CD14-positive monocyte (primary cell): ENCODE measurements at regions not wholly inside any gene's neighbourhood (a gene's known extent, or its start where the extent isn't known, plus 50 kb on each side); places are given as distances from the start of the nearest gene placed in this dataset.

Experiments
- DNase-seq, 3 donors: peaks; one replicate each; pipeline ENCODE4 v3.0.0-alpha.2; 2011 to 2022
- H2AFZ ChIP-seq: 2 replicates; pipeline ENCODE4 v1.6.0; 2012; ENCODE audit warnings: mild to moderate bottlenecking, low read depth, low read length, inconsistent platforms; ENCODE audit not compliant: insufficient read depth, poor library complexity, severe bottlenecking
- H3K27ac ChIP-seq, 2 donors: 1 replicate in 1 of 2; 2 replicates in 1 of 2; pipeline ENCODE4 v1.5.1; 2012 to 2013; ENCODE audit warnings: low read length in 2 of 2, control low read depth in 1 of 2, inconsistent platforms in 1 of 2, low read depth in 1 of 2, mild to moderate bottlenecking in 1 of 2
- H3K27me3 ChIP-seq, 2 donors: one replicate each; pipeline versions ENCODE4 v1.6.0 to v1.6.1; 2011 to 2013; ENCODE audit warnings: low read length in 2 of 2; ENCODE audit not compliant: control insufficient read depth in 2 of 2, insufficient read depth in 2 of 2
- H3K36me3 ChIP-seq, 2 donors: replicated peaks in 1 of 2; 1 replicate in 1 of 2; 2 replicates in 1 of 2; pipeline versions ENCODE4 v1.5.1 to v1.6.1; 2012 to 2013; ENCODE audit warnings: low read length in 2 of 2, control low read depth in 1 of 2, inconsistent platforms in 1 of 2, mild to moderate bottlenecking in 1 of 2; ENCODE audit not compliant: insufficient read depth in 2 of 2, control insufficient read depth in 1 of 2
- H3K4me1 ChIP-seq, 2 donors: 1 replicate in 1 of 2; 2 replicates in 1 of 2; pipeline versions ENCODE4 v1.5.1 to v1.6.1; 2012 to 2013; ENCODE audit warnings: low read length in 2 of 2, control low read depth in 1 of 2, inconsistent platforms in 1 of 2, mild to moderate bottlenecking in 1 of 2, moderate library complexity in 1 of 2; ENCODE audit not compliant: insufficient read depth in 2 of 2, control insufficient read depth in 1 of 2
- H3K4me2 ChIP-seq: replicated peaks from 2 replicates; pipeline ENCODE3; 2012; ENCODE audit warnings: low read length, moderate library complexity, mild to moderate bottlenecking; ENCODE audit not compliant: poor library complexity, severe bottlenecking; ENCODE audit errors: extremely low read depth
- H3K4me3 ChIP-seq, 3 experiments: fragments of 200-600 bp in 1 of 3; sonication (generic) in 1 of 3; replicated peaks in 1 of 3; 1 replicate in 2 of 3; 2 replicates in 1 of 3; pipeline ENCODE4 v1.5.1; 2011 to 2013; ENCODE audit warnings: low read length in 3 of 3, mild to moderate bottlenecking in 3 of 3, control low read depth in 2 of 3, low read depth in 2 of 3, inconsistent platforms in 1 of 3, moderate library complexity in 1 of 3
- H3K79me2 ChIP-seq: 2 replicates; pipeline ENCODE4 v1.6.0; 2012; ENCODE audit warnings: mild to moderate bottlenecking, control low read depth, inconsistent platforms, low read length, moderate library complexity; ENCODE audit not compliant: insufficient read depth
- H3K9ac ChIP-seq: 2 replicates; pipeline ENCODE4 v1.6.0; 2017; ENCODE audit warnings: low read length, mild to moderate bottlenecking; ENCODE audit not compliant: insufficient read depth, poor library complexity, severe bottlenecking
- H3K9me3 ChIP-seq, 2 donors: replicated peaks in 1 of 2; 1 replicate in 1 of 2; 2 replicates in 1 of 2; pipeline versions ENCODE4 v1.5.1 to v1.6.1; 2012 to 2013; ENCODE audit warnings: low read length in 2 of 2, control low read depth in 1 of 2; ENCODE audit not compliant: control insufficient read depth in 1 of 2, insufficient read depth in 1 of 2
- H4K20me1 ChIP-seq: 2 replicates; pipeline ENCODE4 v1.6.0; 2012; ENCODE audit warnings: mild to moderate bottlenecking, low read length, control low read depth, moderate library complexity; ENCODE audit not compliant: insufficient read depth
- H3K27ac Mint-ChIP-seq, 7 donors: one replicate each; pipeline ENCODE4 v1.8.0; 2020; ENCODE audit warnings: mild to moderate bottlenecking in 7 of 7, mixed read lengths in 7 of 7, moderate library complexity in 6 of 7, inconsistent platforms in 2 of 7
- H3K27me3 Mint-ChIP-seq, 3 donors: one replicate each; pipeline ENCODE4 v1.8.0; 2021 to 2022; ENCODE audit warnings: low read depth in 3 of 3, mild to moderate bottlenecking in 3 of 3, mixed read lengths in 3 of 3, moderate library complexity in 3 of 3, inconsistent platforms in 1 of 3
- H3K36me3 Mint-ChIP-seq, 2 donors: one replicate each; pipeline ENCODE4 v1.8.0; 2020; ENCODE audit warnings: mixed read lengths in 2 of 2, inconsistent platforms in 1 of 2, mild to moderate bottlenecking in 1 of 2
- H3K4me1 Mint-ChIP-seq: one replicate; pipeline ENCODE4 v1.8.0; 2020; ENCODE audit warnings: mild to moderate bottlenecking, mixed read lengths
- H3K4me3 Mint-ChIP-seq, 2 donors: one replicate each; pipeline ENCODE4 v1.8.0; 2020; ENCODE audit warnings: mild to moderate bottlenecking in 2 of 2, mixed read lengths in 2 of 2, moderate library complexity in 1 of 2
- H3K9me3 Mint-ChIP-seq, 7 donors: one replicate each; pipeline ENCODE4 v1.8.0; 2020 to 2022; ENCODE audit warnings: mixed read lengths in 7 of 7, mild to moderate bottlenecking in 6 of 7, moderate library complexity in 6 of 7, inconsistent platforms in 2 of 7
- CTCF ChIP-seq: fragments of 200-600 bp; IDR thresholded peaks from one replicate; pipeline ENCODE4 v1.8.0; 2022; ENCODE audit warnings: antibody characterized with exemption, mild to moderate bottlenecking
- WGBS: methylation state at CpG from one replicate; pipeline ENCODE4 v1.1.5; 2013; ENCODE audit warnings: missing lambda C conversion rate; ENCODE audit not compliant: insufficient coverage; 5-methylcytosine and 5-hydroxymethylcytosine counted together
- intact Hi-C, 2 donors: fragments of 100-400 bp; cut with micrococcal nuclease; formaldehyde crosslinking; loops; one replicate each; pipeline versions ENCODE4 v1.15.0 to v1.15.1; 2023

- H3K27me3 Mint-ChIP-seq, result peaks cover 9 to 21% (median 17%) of the 10 kb centered on the region in 3 donors
These were observed 54.6 kb upstream of the ACSF3 start for GRCh38 chr16:89038811-89039735.

GRCh38 chr16:89039756-89040155 is 53.9 kb upstream of the ACSF3 start:
- no peaks in the 10 kb centered on the region for H3K4me1 ChIP-seq
- no peak overlapping the region for H3K4me3 ChIP-seq
- H3K27me3 ChIP-seq, result peaks cover 0 to 4% of the 10 kb centered on the region in 2 donors
- 89% methylated on average over 12 of the region's 18 CpGs for WGBS
- Mint-ChIP-seq H3K9me3 (peaks cover 0 to 3% (median 0%) of the 10 kb centered on the region in 7 donors), H3K36me3 (no peaks in the 10 kb centered on the region), H3K27ac (no peak overlapping the region), H3K4me1 (no peaks in the 10 kb centered on the region), H3K27me3 (peaks cover 9 to 22% (median 18%) of the 10 kb centered on the region in 3 donors), H3K4me3 (no peak overlapping the region)
- no peak for TF ChIP-seq CTCF
- H3K9ac ChIP-seq, result no peak overlapping the region
- H3K79me2 ChIP-seq, result no peaks in the 10 kb centered on the region
- no peak overlapping the region for H2AFZ ChIP-seq
- H3K4me2 ChIP-seq, result no peak overlapping the region
- H4K20me1 ChIP-seq, result no peaks in the 10 kb centered on the region
- intact Hi-C loops, result loop anchor here (10.0 kb wide), 1 partner anchor 95 kb away; no protein-coding TSS in a partner anchor
- DNase-seq, result no peak
- H3K9me3 ChIP-seq, result no peaks in the 10 kb centered on the region
- no peaks in the 10 kb centered on the region for H3K36me3 ChIP-seq
- H3K27ac ChIP-seq, result no peak overlapping the region

More at GRCh38 chr16:89038811-89039735, 54.6 kb upstream of the ACSF3 start:
- intact Hi-C loops, result loop anchor here (10.0 kb wide), 1 partner anchor 94 kb away; no protein-coding TSS in a partner anchor
- WGBS, result 96% methylated on average over 26 of the region's 29 CpGs
- Histone ChIP-seq H3K36me3 (no peaks in the 10 kb centered on the region), H3K9ac (no peak overlapping the region), H3K79me2 (no peaks in the 10 kb centered on the region), H4K20me1 (no peaks in the 10 kb centered on the region), H3K27me3 (peaks cover 0 to 4% of the 10 kb centered on the region in 2 donors), H3K9me3 (no peaks in the 10 kb centered on the region), H3K4me1 (no peaks in the 10 kb centered on the region), H3K4me2 (no peak overlapping the region), H2AFZ (no peak overlapping the region), H3K27ac (no peak overlapping the region), H3K4me3 (no peak overlapping the region)
- Mint-ChIP-seq H3K9me3 (peaks cover 0 to 3% (median 0%) of the 10 kb centered on the region in 7 donors), H3K36me3 (no peaks in the 10 kb centered on the region), H3K4me1 (peaks cover 2% of the 10 kb centered on the region), H3K4me3 (no peak overlapping the region), H3K27ac (no peak overlapping the region)
- TF ChIP-seq CTCF, result no peak
- no peak for DNase-seq
